K562 (cell line): ENCODE measurements at regions not wholly inside any gene's neighbourhood (a gene's known extent, or its start where the extent isn't known, plus 50 kb on each side); places are given as distances from the start of the nearest gene placed in this dataset.

Experiments
- CEBPB ChIP-seq: fragments of 450-650 bp; IDR thresholded peaks from 2 replicates; pipeline ENCODE4 v1.6.1; 2016; ENCODE audit warnings: missing genetic modification characterization, missing compliant biosample characterization
- CEBPG ChIP-seq, 3 experiments: fragments of 200-800 bp in 1 of 3; sonication (Bioruptor generic) in 1 of 3; sonication (generic) in 1 of 3; formaldehyde crosslinking in 1 of 3; IDR thresholded peaks in 2 of 3; conservative IDR thresholded peaks in 1 of 3; 2 replicates each; pipeline versions ENCODE4 v1.6.1 to v1.8.0; 2016 to 2022; ENCODE audit warnings: missing compliant biosample characterization in 2 of 3, missing genetic modification characterization in 2 of 3, mild to moderate bottlenecking in 1 of 3, missing genetic modification reagents in 1 of 3
- CGGBP1 ChIP-seq: fragments of 250-450 bp; sonication (Bioruptor Pico); IDR thresholded peaks from 2 replicates; pipeline ENCODE4 v1.9.0; 2021; ENCODE audit warnings: mild to moderate bottlenecking
- CHD2 ChIP-seq: IDR thresholded peaks from 2 replicates; pipeline ENCODE4 v1.6.1; 2011; ENCODE audit warnings: low read depth, low read length
- FIP1L1 ChIP-seq: fragments of 200-400 bp; formaldehyde crosslinking; IDR thresholded peaks from 2 replicates; pipeline ENCODE4 v1.6.1; 2018; ENCODE audit warnings: mild to moderate bottlenecking, low read depth, low read length; ENCODE audit not compliant: poor library complexity, severe bottlenecking
- KLF10 ChIP-seq: fragments of 250-450 bp; sonication (Bioruptor Pico); IDR thresholded peaks from 2 replicates; pipeline ENCODE4 v1.6.1; 2021; ENCODE audit warnings: matching md5 sums
- MCM5 ChIP-seq: fragments of 450-650 bp; IDR thresholded peaks from 2 replicates; pipeline ENCODE4 v1.6.1; 2016; ENCODE audit warnings: low read depth
- MXI1 ChIP-seq: IDR thresholded peaks from 2 replicates; pipeline ENCODE4 v1.6.1; 2011; ENCODE audit warnings: low read depth, mild to moderate bottlenecking, improper control_type of control experiment, low read length
- NCOR1 ChIP-seq: fragments of 450-650 bp; IDR thresholded peaks from 2 replicates; pipeline ENCODE4 v1.6.1; 2016; ENCODE audit warnings: mild to moderate bottlenecking, moderate library complexity
- NR3C1 ChIP-seq: sonication (generic); formaldehyde crosslinking; IDR thresholded peaks from 2 replicates; pipeline ENCODE4 v1.8.1; 2022; ENCODE audit warnings: missing genetic modification reagents
- POLR2AphosphoS5 ChIP-seq: IDR thresholded peaks from 2 replicates; pipeline ENCODE4 v1.6.1; 2011; ENCODE audit warnings: mild to moderate bottlenecking, low read depth, low read length, moderate library complexity; ENCODE audit not compliant: control insufficient read depth, insufficient read depth
- POLR2B ChIP-seq: fragments of 450-650 bp; IDR thresholded peaks from 2 replicates; pipeline ENCODE4 v1.6.1; 2018; ENCODE audit warnings: low read depth; ENCODE audit not compliant: partially characterized antibody
- RBFOX2 ChIP-seq: fragments of 200-400 bp; formaldehyde crosslinking; IDR thresholded peaks from 2 replicates; pipeline ENCODE4 v1.6.1; 2017; ENCODE audit warnings: low read depth, mild to moderate bottlenecking, low read length, moderate library complexity
- RFX5 ChIP-seq: IDR thresholded peaks from 2 replicates; pipeline ENCODE4 v1.6.1; 2011; ENCODE audit warnings: low read depth, mild to moderate bottlenecking, improper control_type of control experiment, low read length
- SIN3A ChIP-seq, 2 experiments: fragments of 150-350 bp in 1 of 2; IDR thresholded peaks; 2 replicates each; pipeline ENCODE4 v1.6.1; 2011 to 2016; ENCODE audit warnings: borderline replicate concordance in 2 of 2, low read depth in 2 of 2, low read length in 2 of 2, mild to moderate bottlenecking in 2 of 2, moderate library complexity in 2 of 2; ENCODE audit not compliant: control insufficient read depth in 1 of 2
- SP1 ChIP-seq: sonication (generic); formaldehyde crosslinking; IDR thresholded peaks from 2 replicates; pipeline ENCODE4 v1.8.1; 2022; ENCODE audit warnings: mild to moderate bottlenecking, missing genetic modification reagents
- TBP ChIP-seq: optimal IDR thresholded peaks from 2 replicates; pipeline ENCODE3; 2011; ENCODE audit warnings: low read depth, low read length, improper control_type of control experiment
- U2AF1 ChIP-seq: fragments of 200-400 bp; formaldehyde crosslinking; optimal IDR thresholded peaks from 2 replicates; pipeline ENCODE3; 2017; ENCODE audit warnings: mild to moderate bottlenecking, low read depth, low read length, moderate library complexity
- ZBTB43 ChIP-seq: sonication (generic); formaldehyde crosslinking; IDR thresholded peaks from 2 replicates; pipeline ENCODE4 v1.8.0; 2023; ENCODE audit warnings: mild to moderate bottlenecking, missing genetic modification reagents
- ZFP30 ChIP-seq: fragments of 250-450 bp; sonication (Bioruptor Pico); IDR thresholded peaks from 2 replicates; pipeline ENCODE4 v1.8.0; 2022; ENCODE audit warnings: moderate library complexity, mild to moderate bottlenecking, inconsistent platforms, borderline replicate concordance
- ZFPM2 ChIP-seq: fragments of 250-450 bp; sonication (Bioruptor Pico); IDR thresholded peaks from 2 replicates; pipeline ENCODE4 v1.5.1; 2022; ENCODE audit warnings: mild to moderate bottlenecking
- ZNF592 ChIP-seq: fragments of 450-650 bp; IDR thresholded peaks from 2 replicates; pipeline ENCODE4 v1.6.1; 2017; ENCODE audit warnings: antibody characterized with exemption, mild to moderate bottlenecking

GRCh38 chr6:27136978-27137814, 110.3 kb upstream of the PRSS16 start (continued):
- TF ChIP-seq TBP (no peak), RFX5 (peak; percentile 72; the same call in 1 of the 2 replicates), ZBTB43 (no peak), CEBPB (tag) (peak; percentile 91), NR3C1 (CRISPR knock-in tag) (no peak), MCM5 (no peak), POLR2AphosphoS5 (peak; percentile 35; the same call in 1 of the 2 replicates), CGGBP1 (CRISPR knock-in tag) (peak; percentile 5; the same call in 1 of the 2 replicates), ZFPM2 (CRISPR knock-in tag) (0 out of 2 replicates have a peak, but pooled peaks have one; percentile 30), CHD2 (0 out of 2 replicates have a peak, but pooled peaks have one; percentile 4), FIP1L1 (peak; percentile 21), SIN3A (IDR thresholded peaks at IDR 0.05; ENCODE audit: borderline replicate concordance in 2 of 2, control insufficient read depth in 1 of 2, low read depth in 2 of 2, low read length in 2 of 2) (peak in 1 of 2 experiments; percentile 33; a peak in 1 of 4 replicates), KLF10 (CRISPR knock-in tag) (no peak), SP1 (CRISPR knock-in tag) (no peak; the same call in 1 of the 2 replicates), ZNF592 (0 out of 2 replicates have a peak, but pooled peaks have one; percentile 13), RBFOX2 (peak; percentile 47), MXI1 (0 out of 2 replicates have a peak, but pooled peaks have one; percentile 14), POLR2B (peak; percentile 14), ZFP30 (CRISPR knock-in tag) (no peak), NCOR1 (0 out of 2 replicates have a peak, but pooled peaks have one; percentile 10), U2AF1 (peak; percentile 27), CEBPG (CRISPR knock-in tag; IDR thresholded peaks at IDR 0.05) (no peak), CEBPG (tag; conservative IDR thresholded peaks at IDR 0.05 in 1 of 2, IDR thresholded peaks at IDR 0.05 in 1 of 2) (peak; percentile 62 to 63; a peak in 3 of 4 replicates)
